Right lobe of liver (tissue), 6 donors: ENCODE measurements at regions not wholly inside any gene's neighbourhood (a gene's known extent, or its start where the extent isn't known, plus 50 kb on each side); places are given as distances from the start of the nearest gene placed in this dataset.

Experiments
- ATAC-seq, 4 donors: fragments of 200-7000 bp; cut with Tn5 transposase; one replicate each; pipeline ENCODE4 v1.9.1; 2020; ENCODE audit warnings: mild to moderate bottlenecking in 4 of 4, moderate library complexity in 4 of 4
- DNase-seq, 3 donors: peaks; one replicate each; pipeline ENCODE4 v3.0.0-alpha.2; 2020
- H3K27ac ChIP-seq, 3 donors: fragments of 200-600 bp; one replicate each; pipeline ENCODE4 v1.8.0; 2022
- H3K27me3 ChIP-seq, 2 donors: fragments of 200-600 bp; one replicate each; pipeline ENCODE4 v1.8.0; 2022
- H3K36me3 ChIP-seq, 4 donors: fragments of 200-600 bp; sonication (generic) in 1 of 4; one replicate each; pipeline versions ENCODE4 v1.5.1 to v1.8.0; 2017 to 2022; ENCODE audit warnings: control low read depth in 1 of 4
- H3K4me1 ChIP-seq, 4 donors: fragments of 200-600 bp; sonication (generic) in 1 of 4; one replicate each; pipeline versions ENCODE4 v1.5.1 to v1.8.0; 2017 to 2022; ENCODE audit warnings: control low read depth in 1 of 4
- H3K4me3 ChIP-seq, 3 donors: fragments of 200-600 bp; one replicate each; pipeline ENCODE4 v1.8.0; 2022
- H3K9me3 ChIP-seq, 4 donors: fragments of 200-600 bp; sonication (generic) in 1 of 4; one replicate each; pipeline versions ENCODE4 v1.5.1 to v1.8.0; 2017 to 2022; ENCODE audit warnings: control low read depth in 1 of 4
- POLR2A ChIP-seq: fragments of 450-650 bp; IDR thresholded peaks from one replicate; pipeline ENCODE4 v1.6.1; 2017; ENCODE audit warnings: antibody characterized with exemption, mild to moderate bottlenecking
- WGBS: methylation state at CpG from one replicate; pipeline ENCODE4 v1.1.6; 2018; ENCODE audit warnings: low coverage, low lambda C conversion rate; ENCODE audit not compliant: insufficient coverage; ENCODE audit errors: missing lambda C conversion rate; 5-methylcytosine and 5-hydroxymethylcytosine counted together
- intact Hi-C, 2 donors: fragments of 100-400 bp; cut with DNase I; formaldehyde crosslinking; loops; one replicate each; pipeline versions ENCODE4 v1.11.2 to v1.14.1; 2022
- TF ChIP-seq, protein P1 (sequence below), 4 donors: fragments of 200-600 bp in 3 of 4; fragments of 450-650 bp in 1 of 4; IDR thresholded peaks; one replicate each; pipeline versions ENCODE4 v1.5.1 to v1.8.0; 2016 to 2022; ENCODE audit warnings: antibody characterized with exemption in 4 of 4, mild to moderate bottlenecking in 2 of 4
- donor health status: DM: no; HTN: yes; CAD: no.
- donor health status: DM: no; HTN: no; CAD: no.
- donor health status: DM: no; HTN: no; CAD: no.
- donor health status: DM: no; HTN: yes; CAD: no.
- donor health status: DM: no; HTN: yes; CAD: no.

DNA sequence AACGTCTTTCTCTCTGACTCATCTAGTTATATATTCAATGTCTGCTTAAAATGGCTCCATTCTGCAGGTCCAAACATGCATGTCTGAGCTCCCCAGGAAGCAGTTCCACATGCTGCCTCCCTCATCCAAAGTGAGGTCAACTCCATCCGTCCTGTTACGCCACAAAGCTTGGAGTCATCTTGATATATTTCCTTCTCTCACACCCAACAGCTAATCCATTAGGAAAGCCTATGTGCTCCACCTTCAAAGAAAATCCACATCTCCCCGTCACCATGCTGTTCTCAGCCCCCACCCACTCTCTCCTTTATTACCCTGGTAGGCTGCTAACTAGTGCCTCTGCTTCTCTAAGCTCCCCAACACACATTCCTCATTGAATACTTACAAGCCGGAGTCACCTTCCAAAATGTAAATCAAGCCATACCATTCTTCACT lies 130.2 kb upstream of the SYNDIG1 start:
- ATAC-seq (no peak), DNase-seq (no peak)
- Histone ChIP-seq H3K36me3 (no peaks in the 10 kb centered on the region), H3K4me1 (no peaks in the 10 kb centered on the region), H3K27me3 (no peaks in the 10 kb centered on the region), H3K4me3 (no peak overlapping the region), H3K9me3 (no peaks in the 10 kb centered on the region), H3K27ac (no peak overlapping the region)
- TF ChIP-seq POLR2A, result no peak
- TF ChIP-seq, protein P1, sequence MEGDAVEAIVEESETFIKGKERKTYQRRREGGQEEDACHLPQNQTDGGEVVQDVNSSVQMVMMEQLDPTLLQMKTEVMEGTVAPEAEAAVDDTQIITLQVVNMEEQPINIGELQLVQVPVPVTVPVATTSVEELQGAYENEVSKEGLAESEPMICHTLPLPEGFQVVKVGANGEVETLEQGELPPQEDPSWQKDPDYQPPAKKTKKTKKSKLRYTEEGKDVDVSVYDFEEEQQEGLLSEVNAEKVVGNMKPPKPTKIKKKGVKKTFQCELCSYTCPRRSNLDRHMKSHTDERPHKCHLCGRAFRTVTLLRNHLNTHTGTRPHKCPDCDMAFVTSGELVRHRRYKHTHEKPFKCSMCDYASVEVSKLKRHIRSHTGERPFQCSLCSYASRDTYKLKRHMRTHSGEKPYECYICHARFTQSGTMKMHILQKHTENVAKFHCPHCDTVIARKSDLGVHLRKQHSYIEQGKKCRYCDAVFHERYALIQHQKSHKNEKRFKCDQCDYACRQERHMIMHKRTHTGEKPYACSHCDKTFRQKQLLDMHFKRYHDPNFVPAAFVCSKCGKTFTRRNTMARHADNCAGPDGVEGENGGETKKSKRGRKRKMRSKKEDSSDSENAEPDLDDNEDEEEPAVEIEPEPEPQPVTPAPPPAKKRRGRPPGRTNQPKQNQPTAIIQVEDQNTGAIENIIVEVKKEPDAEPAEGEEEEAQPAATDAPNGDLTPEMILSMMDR (IDR thresholded peaks at IDR 0.05), result no peak
- 72% methylated on average over 5 of the region's 5 CpGs for WGBS
- intact Hi-C loops, result no loop called here

- 43% methylated on average over 1 of the region's 5 CpGs for WGBS
- intact Hi-C loops, result no loop called here
These were observed 131.9 kb upstream of the SYNDIG1 start for GRCh38 chr20:24337551-24337950.

GRCh38 chr20:24337069-24337468 lies 132.4 kb upstream of the SYNDIG1 start:
- Histone ChIP-seq H3K36me3 (no peaks in the 10 kb centered on the region), H3K4me1 (no peaks in the 10 kb centered on the region), H3K27me3 (no peaks in the 10 kb centered on the region), H3K27ac (no peak overlapping the region), H3K9me3 (no peaks in the 10 kb centered on the region), H3K4me3 (no peak overlapping the region)
- intact Hi-C loops, result no loop called here
- DNase-seq (no peak), ATAC-seq (no peak)
- WGBS, result 28% methylated on average over 4 of the region's 4 CpGs
- no peak for TF ChIP-seq POLR2A
- TF ChIP-seq, protein P1 (IDR thresholded peaks at IDR 0.05), result no peak

More at GRCh38 chr20:24337551-24337950, 131.9 kb upstream of the SYNDIG1 start:
- no peak for TF ChIP-seq POLR2A
- TF ChIP-seq, protein P1 (IDR thresholded peaks at IDR 0.05), result no peak
- Histone ChIP-seq H3K36me3 (no peaks in the 10 kb centered on the region), H3K27me3 (no peaks in the 10 kb centered on the region), H3K4me3 (no peak overlapping the region), H3K9me3 (no peaks in the 10 kb centered on the region), H3K27ac (no peak overlapping the region), H3K4me1 (no peaks in the 10 kb centered on the region)
- ATAC-seq, result no peak
- no peak for DNase-seq

DNA sequence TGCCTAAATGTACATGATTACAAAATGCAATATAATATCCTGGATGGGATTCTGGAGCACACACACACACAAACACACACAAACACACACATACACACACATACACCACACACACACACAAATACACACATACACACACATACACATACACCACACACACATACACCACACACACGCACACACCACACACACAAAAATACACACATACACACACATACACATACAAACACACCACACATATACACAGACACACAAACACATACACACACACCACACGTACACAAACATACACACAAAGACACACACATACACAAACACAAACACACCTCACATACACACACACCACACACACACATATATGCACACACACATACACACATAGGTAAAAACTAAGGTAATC lies 134.6 kb upstream of the SYNDIG1 start:
- DNase-seq (no peak), ATAC-seq (no peak)
- Histone ChIP-seq H3K9me3 (no peaks in the 10 kb centered on the region), H3K27ac (no peak overlapping the region), H3K4me1 (no peaks in the 10 kb centered on the region), H3K36me3 (no peaks in the 10 kb centered on the region), H3K4me3 (no peak overlapping the region), H3K27me3 (no peaks in the 10 kb centered on the region)
- intact Hi-C loops, result no loop called here
- WGBS, result 90% methylated on average over 1 of the region's 2 CpGs
- TF ChIP-seq POLR2A, result no peak
- TF ChIP-seq, protein P1 (IDR thresholded peaks at IDR 0.05), result no peak

GRCh38 chr20:24332956-24333355 lies 136.5 kb upstream of the SYNDIG1 start:
- intact Hi-C loops, result no loop called here
- Histone ChIP-seq H3K27ac (no peak overlapping the region), H3K36me3 (no peaks in the 10 kb centered on the region), H3K4me1 (no peaks in the 10 kb centered on the region), H3K4me3 (no peak overlapping the region), H3K27me3 (no peaks in the 10 kb centered on the region), H3K9me3 (no peaks in the 10 kb centered on the region)
- no peak for ATAC-seq
- no peak for TF ChIP-seq POLR2A
- TF ChIP-seq, protein P1 (IDR thresholded peaks at IDR 0.05), result no peak
- DNase-seq, result no peak
